Liver (tissue), 8 donors: ENCODE measurements at regions not wholly inside any gene's neighbourhood (a gene's known extent, or its start where the extent isn't known, plus 50 kb on each side); places are given as distances from the start of the nearest gene placed in this dataset.
"Not testable (repeated sequence)": the region's sequence is repeated elsewhere in the genome, so short reads cannot be mapped to it uniquely, and the experiment has no call there.

Experiments used
- DNase-seq: peaks from one replicate; pipeline ENCODE4 v3.0.0-alpha.2; 2017; ENCODE audit warnings: low spot score
- H3K27ac ChIP-seq, 2 donors: one replicate each; pipeline ENCODE4 v1.7.0; 2013; ENCODE audit warnings: inconsistent platforms in 2 of 2, low read length in 2 of 2, control low read depth in 1 of 2, low read depth in 1 of 2, mild to moderate bottlenecking in 1 of 2
- H3K27me3 ChIP-seq, 4 donors: one replicate each; pipeline versions ENCODE4 v1.6.1 to v1.7.0; 2013; ENCODE audit warnings: low read length in 3 of 4, inconsistent platforms in 1 of 4, mild to moderate bottlenecking in 1 of 4, moderate library complexity in 1 of 4; ENCODE audit not compliant: control insufficient read depth in 4 of 4, insufficient read depth in 4 of 4
- H3K36me3 ChIP-seq, 4 donors: one replicate each; pipeline versions ENCODE4 v1.6.1 to v1.7.0; 2013; ENCODE audit warnings: low read length in 3 of 4, mild to moderate bottlenecking in 3 of 4, low read depth in 1 of 4, moderate library complexity in 1 of 4; ENCODE audit not compliant: control insufficient read depth in 4 of 4, insufficient read depth in 3 of 4
- H3K4me1 ChIP-seq, 4 donors: one replicate each; pipeline versions ENCODE4 v1.6.1 to v1.7.0; 2013; ENCODE audit warnings: low read length in 3 of 4, mild to moderate bottlenecking in 3 of 4, moderate library complexity in 1 of 4; ENCODE audit not compliant: control insufficient read depth in 4 of 4, insufficient read depth in 4 of 4
- H3K4me3 ChIP-seq, 3 donors: one replicate each; pipeline versions ENCODE4 v1.6.1 to v1.7.0; 2013; ENCODE audit warnings: low read length in 3 of 3, control low read depth in 1 of 3, low read depth in 1 of 3, mild to moderate bottlenecking in 1 of 3
- H3K9ac ChIP-seq, 2 donors: one replicate each; pipeline ENCODE4 v1.7.0; 2013; ENCODE audit warnings: low read length in 2 of 2, mild to moderate bottlenecking in 2 of 2, moderate library complexity in 2 of 2, control low read depth in 1 of 2, low read depth in 1 of 2
- H3K9me3 ChIP-seq, 4 donors: one replicate each; pipeline versions ENCODE4 v1.6.1 to v1.7.0; 2013; ENCODE audit warnings: low read length in 3 of 4; ENCODE audit not compliant: control insufficient read depth in 4 of 4
- ATF3 ChIP-seq: IDR thresholded peaks from 2 replicates; pipeline ENCODE4 v1.6.1; 2016; ENCODE audit warnings: antibody characterized with exemption
- FOXA1 ChIP-seq: IDR thresholded peaks from 2 replicates; pipeline ENCODE4 v1.6.1; 2016; ENCODE audit warnings: antibody characterized with exemption
- FOXA2 ChIP-seq: IDR thresholded peaks from 2 replicates; pipeline ENCODE4 v1.6.1; 2016; ENCODE audit warnings: antibody characterized with exemption
- GABPA ChIP-seq, 2 donors: IDR thresholded peaks in 1 of 2; conservative IDR thresholded peaks in 1 of 2; 2 replicates each; pipeline ENCODE4 v1.6.1; 2016; ENCODE audit warnings: antibody characterized with exemption in 2 of 2, mild to moderate bottlenecking in 1 of 2, moderate library complexity in 1 of 2
- HNF4G ChIP-seq: IDR thresholded peaks from 2 replicates; pipeline ENCODE4 v1.6.1; 2016; ENCODE audit warnings: antibody characterized with exemption
- RAD21 ChIP-seq, 2 donors: IDR thresholded peaks; 2 replicates each; pipeline ENCODE4 v1.6.1; 2016; ENCODE audit warnings: antibody characterized with exemption in 2 of 2, mild to moderate bottlenecking in 2 of 2
- WGBS: extraction: QIAGEN DNeasy Blood & Tissue Kit; methylation state at CpG from one replicate; pipeline ENCODE4 v1.1.7; 2013; 5-methylcytosine and 5-hydroxymethylcytosine counted together
- TF ChIP-seq, protein P1 (sequence below): IDR thresholded peaks from 2 replicates; pipeline ENCODE4 v1.6.1; 2016; ENCODE audit warnings: antibody characterized with exemption, mild to moderate bottlenecking
- TF ChIP-seq, protein P2 (sequence below): IDR thresholded peaks from 2 replicates; pipeline ENCODE4 v1.6.1; 2016; ENCODE audit warnings: antibody characterized with exemption
- TF ChIP-seq, protein P3 (sequence below): fragments of 150-350 bp; IDR thresholded peaks from 2 replicates; pipeline ENCODE4 v1.5.1; 2017; ENCODE audit warnings: improper control_type of control experiment, low read depth, low read length; ENCODE audit not compliant: missing input control
- TF ChIP-seq, protein P4 (sequence below): IDR thresholded peaks from 2 replicates; pipeline ENCODE4 v1.6.1; 2016; ENCODE audit warnings: antibody characterized with exemption
- donor health status: healthy.
- donor health status: healthy.
- donor health status: healthy.
- donor health status: healthy.
- donor health status: healthy.

DNA sequence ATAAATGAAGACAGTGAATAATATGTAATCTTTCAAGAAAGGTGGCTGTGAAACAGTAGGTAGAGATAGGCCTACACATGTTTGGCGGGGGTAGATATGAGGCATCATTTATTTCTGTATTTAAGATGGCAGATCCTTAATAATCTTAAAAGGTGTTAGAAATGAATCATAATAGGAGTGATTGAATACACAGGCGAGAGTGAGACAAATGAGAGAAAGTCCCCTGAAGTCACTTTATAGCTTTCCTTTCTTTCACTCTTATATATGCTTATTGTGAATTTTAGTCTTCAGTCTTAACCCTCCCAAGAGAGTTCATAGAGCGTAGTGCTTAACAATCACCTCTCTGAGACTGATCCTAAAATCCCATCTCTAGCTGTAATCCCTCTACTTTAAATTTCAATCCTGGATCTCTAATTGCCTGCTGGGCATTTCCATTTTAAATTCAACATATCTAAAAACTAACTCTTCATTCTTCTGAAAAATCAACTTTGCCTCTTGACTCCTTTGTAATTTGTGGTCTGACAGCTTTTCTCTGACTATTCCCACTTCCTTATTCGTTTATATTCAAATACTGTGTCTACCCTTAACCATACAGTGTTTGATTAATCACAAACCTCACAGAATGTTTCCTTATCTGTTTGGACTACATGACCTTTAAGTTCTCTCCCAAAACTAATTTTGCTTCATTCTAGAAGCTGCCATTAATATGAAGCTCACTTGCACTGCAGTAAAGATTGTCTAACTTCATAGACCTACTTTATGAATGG is 463.7 kb upstream of the FSIP2 start (continued):
- TF ChIP-seq HNF4G (no peak), FOXA2 (no peak), FOXA1 (no peak), ATF3 (no peak)
- TF ChIP-seq, protein P1, sequence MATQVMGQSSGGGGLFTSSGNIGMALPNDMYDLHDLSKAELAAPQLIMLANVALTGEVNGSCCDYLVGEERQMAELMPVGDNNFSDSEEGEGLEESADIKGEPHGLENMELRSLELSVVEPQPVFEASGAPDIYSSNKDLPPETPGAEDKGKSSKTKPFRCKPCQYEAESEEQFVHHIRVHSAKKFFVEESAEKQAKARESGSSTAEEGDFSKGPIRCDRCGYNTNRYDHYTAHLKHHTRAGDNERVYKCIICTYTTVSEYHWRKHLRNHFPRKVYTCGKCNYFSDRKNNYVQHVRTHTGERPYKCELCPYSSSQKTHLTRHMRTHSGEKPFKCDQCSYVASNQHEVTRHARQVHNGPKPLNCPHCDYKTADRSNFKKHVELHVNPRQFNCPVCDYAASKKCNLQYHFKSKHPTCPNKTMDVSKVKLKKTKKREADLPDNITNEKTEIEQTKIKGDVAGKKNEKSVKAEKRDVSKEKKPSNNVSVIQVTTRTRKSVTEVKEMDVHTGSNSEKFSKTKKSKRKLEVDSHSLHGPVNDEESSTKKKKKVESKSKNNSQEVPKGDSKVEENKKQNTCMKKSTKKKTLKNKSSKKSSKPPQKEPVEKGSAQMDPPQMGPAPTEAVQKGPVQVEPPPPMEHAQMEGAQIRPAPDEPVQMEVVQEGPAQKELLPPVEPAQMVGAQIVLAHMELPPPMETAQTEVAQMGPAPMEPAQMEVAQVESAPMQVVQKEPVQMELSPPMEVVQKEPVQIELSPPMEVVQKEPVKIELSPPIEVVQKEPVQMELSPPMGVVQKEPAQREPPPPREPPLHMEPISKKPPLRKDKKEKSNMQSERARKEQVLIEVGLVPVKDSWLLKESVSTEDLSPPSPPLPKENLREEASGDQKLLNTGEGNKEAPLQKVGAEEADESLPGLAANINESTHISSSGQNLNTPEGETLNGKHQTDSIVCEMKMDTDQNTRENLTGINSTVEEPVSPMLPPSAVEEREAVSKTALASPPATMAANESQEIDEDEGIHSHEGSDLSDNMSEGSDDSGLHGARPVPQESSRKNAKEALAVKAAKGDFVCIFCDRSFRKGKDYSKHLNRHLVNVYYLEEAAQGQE = no peak

DNA sequence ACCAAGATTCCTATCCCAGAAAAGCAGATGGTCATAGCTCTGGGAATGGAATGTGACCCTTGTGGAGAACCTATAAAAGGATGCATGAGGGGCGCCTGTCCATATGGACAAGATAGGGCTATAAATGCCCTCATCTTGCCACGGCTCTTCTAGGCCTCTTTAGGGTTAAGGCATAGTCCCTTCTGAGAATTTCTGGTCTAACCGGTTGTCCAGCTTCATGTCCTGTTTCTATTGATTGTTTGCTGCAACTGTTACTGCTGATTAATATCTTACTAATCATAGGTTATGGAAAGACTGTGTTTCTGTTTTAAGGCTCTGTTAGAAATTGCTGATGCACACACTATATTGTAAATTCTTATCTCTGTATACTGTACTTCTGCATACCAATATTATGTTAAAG is 462.6 kb upstream of the FSIP2 start:
- 69% methylated on average over 3 of the region's 3 CpGs for WGBS
- not testable (repeated sequence) for H3K27ac ChIP-seq, H3K27me3 ChIP-seq, H3K9me3 ChIP-seq, H3K36me3 ChIP-seq, H3K9ac ChIP-seq, DNase-seq, H3K4me1 ChIP-seq, H3K4me3 ChIP-seq

DNA sequence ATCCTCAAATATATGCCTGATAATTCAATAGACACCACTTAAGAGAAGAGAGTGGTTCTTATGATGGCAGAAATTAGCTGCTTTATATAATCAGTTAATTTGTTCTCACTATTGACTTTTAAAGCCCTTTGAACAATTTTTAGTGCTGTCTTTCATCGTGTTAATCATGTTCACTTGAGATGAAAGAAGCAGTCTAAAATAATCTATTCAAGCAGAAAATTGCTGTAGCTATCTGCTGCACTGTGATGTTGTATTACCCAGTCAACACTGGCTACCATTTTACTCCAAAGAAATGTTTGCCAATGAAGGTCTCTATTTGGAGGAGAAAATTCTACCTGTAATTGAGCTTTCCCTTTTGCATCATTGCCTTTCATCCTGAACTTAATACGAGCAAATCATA is 459.8 kb upstream of the FSIP2 start:
- no peak overlapping the region for H3K27ac ChIP-seq
- no peak overlapping the region for H3K9ac ChIP-seq
- DNase-seq = no peak
- H3K4me3 ChIP-seq = no peak overlapping the region
- no peaks in the 10 kb centered on the region for H3K36me3 ChIP-seq
- H3K27me3 ChIP-seq = no peaks in the 10 kb centered on the region
- 53% methylated on average over 2 of the region's 2 CpGs for WGBS
- no peaks in the 10 kb centered on the region for H3K9me3 ChIP-seq
- H3K4me1 ChIP-seq = no peaks in the 10 kb centered on the region
- TF ChIP-seq, protein P2, sequence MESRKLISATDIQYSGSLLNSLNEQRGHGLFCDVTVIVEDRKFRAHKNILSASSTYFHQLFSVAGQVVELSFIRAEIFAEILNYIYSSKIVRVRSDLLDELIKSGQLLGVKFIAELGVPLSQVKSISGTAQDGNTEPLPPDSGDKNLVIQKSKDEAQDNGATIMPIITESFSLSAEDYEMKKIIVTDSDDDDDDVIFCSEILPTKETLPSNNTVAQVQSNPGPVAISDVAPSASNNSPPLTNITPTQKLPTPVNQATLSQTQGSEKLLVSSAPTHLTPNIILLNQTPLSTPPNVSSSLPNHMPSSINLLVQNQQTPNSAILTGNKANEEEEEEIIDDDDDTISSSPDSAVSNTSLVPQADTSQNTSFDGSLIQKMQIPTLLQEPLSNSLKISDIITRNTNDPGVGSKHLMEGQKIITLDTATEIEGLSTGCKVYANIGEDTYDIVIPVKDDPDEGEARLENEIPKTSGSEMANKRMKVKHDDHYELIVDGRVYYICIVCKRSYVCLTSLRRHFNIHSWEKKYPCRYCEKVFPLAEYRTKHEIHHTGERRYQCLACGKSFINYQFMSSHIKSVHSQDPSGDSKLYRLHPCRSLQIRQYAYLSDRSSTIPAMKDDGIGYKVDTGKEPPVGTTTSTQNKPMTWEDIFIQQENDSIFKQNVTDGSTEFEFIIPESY = no peak
- no peak for TF ChIP-seq GABPA (IDR thresholded peaks at IDR 0.05 in 1 of 2, conservative IDR thresholded peaks at IDR 0.05 in 1 of 2)

DNA sequence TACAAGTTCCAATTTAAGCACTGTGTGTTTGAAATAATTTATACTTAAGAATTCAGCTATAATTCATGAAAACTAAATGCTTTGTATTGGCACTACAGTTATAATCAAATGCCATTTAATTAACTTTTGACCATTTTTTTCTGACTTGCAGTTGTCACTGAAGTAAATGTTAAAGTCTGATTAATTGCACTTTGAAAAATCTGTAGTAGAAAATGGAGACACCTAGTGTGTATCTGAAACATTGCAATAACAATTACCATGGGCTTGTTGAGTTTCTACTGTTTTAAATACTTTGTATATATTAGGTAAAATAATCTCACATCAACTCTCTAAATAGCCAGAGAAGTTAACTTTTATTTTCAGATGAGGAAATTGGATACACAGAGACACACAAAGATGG is 458.6 kb upstream of the FSIP2 start:
- H3K27me3 ChIP-seq = peaks cover 0 to 3% (median 0%) of the 10 kb centered on the region in 4 donors
- H3K4me3 ChIP-seq = no peak overlapping the region
- no peaks in the 10 kb centered on the region for H3K36me3 ChIP-seq
- DNase-seq = no peak
- H3K9ac ChIP-seq = no peak overlapping the region
- H3K27ac ChIP-seq = no peak overlapping the region
- H3K9me3 ChIP-seq = no peaks in the 10 kb centered on the region
- TF ChIP-seq, protein P3, sequence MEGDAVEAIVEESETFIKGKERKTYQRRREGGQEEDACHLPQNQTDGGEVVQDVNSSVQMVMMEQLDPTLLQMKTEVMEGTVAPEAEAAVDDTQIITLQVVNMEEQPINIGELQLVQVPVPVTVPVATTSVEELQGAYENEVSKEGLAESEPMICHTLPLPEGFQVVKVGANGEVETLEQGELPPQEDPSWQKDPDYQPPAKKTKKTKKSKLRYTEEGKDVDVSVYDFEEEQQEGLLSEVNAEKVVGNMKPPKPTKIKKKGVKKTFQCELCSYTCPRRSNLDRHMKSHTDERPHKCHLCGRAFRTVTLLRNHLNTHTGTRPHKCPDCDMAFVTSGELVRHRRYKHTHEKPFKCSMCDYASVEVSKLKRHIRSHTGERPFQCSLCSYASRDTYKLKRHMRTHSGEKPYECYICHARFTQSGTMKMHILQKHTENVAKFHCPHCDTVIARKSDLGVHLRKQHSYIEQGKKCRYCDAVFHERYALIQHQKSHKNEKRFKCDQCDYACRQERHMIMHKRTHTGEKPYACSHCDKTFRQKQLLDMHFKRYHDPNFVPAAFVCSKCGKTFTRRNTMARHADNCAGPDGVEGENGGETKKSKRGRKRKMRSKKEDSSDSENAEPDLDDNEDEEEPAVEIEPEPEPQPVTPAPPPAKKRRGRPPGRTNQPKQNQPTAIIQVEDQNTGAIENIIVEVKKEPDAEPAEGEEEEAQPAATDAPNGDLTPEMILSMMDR = peak; percentile 38
- peak; percentile 67 to 77 for TF ChIP-seq RAD21 (IDR thresholded peaks at IDR 0.05)
- TF ChIP-seq, protein P4, sequence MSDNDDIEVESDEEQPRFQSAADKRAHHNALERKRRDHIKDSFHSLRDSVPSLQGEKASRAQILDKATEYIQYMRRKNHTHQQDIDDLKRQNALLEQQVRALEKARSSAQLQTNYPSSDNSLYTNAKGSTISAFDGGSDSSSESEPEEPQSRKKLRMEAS = no peak
- no peaks in the 10 kb centered on the region for H3K4me1 ChIP-seq
